GM23248 (cell line): ENCODE measurements at regions not wholly inside any gene's neighbourhood (a gene's known extent, or its start where the extent isn't known, plus 50 kb on each side); places are given as distances from the start of the nearest gene placed in this dataset.

Source experiments
- EZH2 ChIP-seq: fragments of 200-600 bp; sonication (generic); IDR thresholded peaks from 2 replicates; pipeline ENCODE4 v1.6.1; 2018; ENCODE audit warnings: antibody characterized with exemption, mild to moderate bottlenecking; ENCODE audit not compliant: insufficient read depth, poor library complexity, severe bottlenecking
- EZH2phosphoT487 ChIP-seq: fragments of 200-600 bp; sonication (generic); IDR thresholded peaks from 2 replicates; pipeline ENCODE4 v1.6.1; 2018; ENCODE audit warnings: antibody characterized with exemption, moderate library complexity, mild to moderate bottlenecking, low read depth; ENCODE audit not compliant: insufficient read depth

DNA sequence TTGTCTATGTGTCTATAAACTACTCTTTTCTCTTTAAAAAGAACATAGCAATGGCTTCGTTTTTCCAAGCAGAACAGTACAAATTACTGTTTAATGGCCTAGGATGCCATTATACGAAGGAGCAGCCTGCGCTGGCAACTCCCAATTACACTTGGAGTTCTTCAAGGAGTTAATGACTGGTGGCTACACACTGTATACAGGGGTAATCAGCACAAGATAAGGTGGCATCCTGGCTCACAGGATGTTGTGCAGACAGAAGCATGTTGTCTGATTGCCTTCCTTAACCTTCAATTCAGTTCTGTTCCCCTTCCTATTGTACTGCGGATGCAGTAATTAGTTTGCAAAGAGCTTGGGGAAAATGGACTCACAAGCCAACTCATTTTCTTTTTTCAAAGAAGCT is 250.7 kb upstream of the ROBO2 start:
- TF ChIP-seq EZH2 (no peak), EZH2phosphoT487 (no peak)
